Left ventricle myocardium superior (tissue), 1 donor: ENCODE measurements at regions not wholly inside any gene's neighbourhood (a gene's known extent, or its start where the extent isn't known, plus 50 kb on each side); places are given as distances from the start of the nearest gene placed in this dataset.
A peak's percentile ranks its signal among the peaks of the same experiment; 100 is the strongest.
"Not testable (repeated sequence)": the region's sequence is repeated elsewhere in the genome, so short reads cannot be mapped to it uniquely, and the experiment has no call there.

Source experiments
- ATAC-seq: fragments of 200-7000 bp; cut with Tn5 transposase; one replicate; pipeline ENCODE4 v1.9.1; 2020; ENCODE audit warnings: mild to moderate bottlenecking, moderate library complexity
- DNase-seq: peaks from one replicate; pipeline ENCODE4 v3.0.0-alpha.2; 2020
- intact Hi-C: fragments of 100-400 bp; cut with micrococcal nuclease; formaldehyde crosslinking; loops from one replicate; pipeline ENCODE4 v1.11.0; 2022
- donor health status: DM: no; HTN: yes; CAD: no; lungs with severe emphysema.

DNA sequence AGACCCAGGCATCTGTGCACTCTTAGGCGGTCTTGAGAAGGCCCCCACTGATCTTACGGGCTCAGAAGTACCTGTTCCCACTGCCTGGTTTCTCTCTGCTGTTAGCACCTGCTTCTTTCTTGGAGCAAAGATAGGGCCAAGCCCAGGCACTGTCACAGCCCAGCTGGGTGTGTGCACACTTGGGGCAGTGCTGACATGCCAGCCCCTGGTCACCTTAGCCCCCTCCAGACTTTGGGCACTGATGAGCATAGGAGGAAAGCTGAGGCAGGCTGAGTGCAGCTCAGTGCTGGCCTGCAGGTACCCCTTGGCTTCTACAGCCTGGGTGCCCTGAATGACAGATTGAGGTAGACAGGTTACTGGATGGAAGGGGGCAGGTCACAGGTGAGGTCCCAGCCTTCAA, 105.7 kb upstream of the AHI1 start:
- DNase-seq: no peak
- intact Hi-C loops: no loop called here
- no peak for ATAC-seq

- DNase-seq (no peak), ATAC-seq (no peak)
- intact Hi-C loops: no loop called here
Measured at GRCh38 chr6:135604035-135604860, 106.7 kb upstream of the AHI1 start.

DNA sequence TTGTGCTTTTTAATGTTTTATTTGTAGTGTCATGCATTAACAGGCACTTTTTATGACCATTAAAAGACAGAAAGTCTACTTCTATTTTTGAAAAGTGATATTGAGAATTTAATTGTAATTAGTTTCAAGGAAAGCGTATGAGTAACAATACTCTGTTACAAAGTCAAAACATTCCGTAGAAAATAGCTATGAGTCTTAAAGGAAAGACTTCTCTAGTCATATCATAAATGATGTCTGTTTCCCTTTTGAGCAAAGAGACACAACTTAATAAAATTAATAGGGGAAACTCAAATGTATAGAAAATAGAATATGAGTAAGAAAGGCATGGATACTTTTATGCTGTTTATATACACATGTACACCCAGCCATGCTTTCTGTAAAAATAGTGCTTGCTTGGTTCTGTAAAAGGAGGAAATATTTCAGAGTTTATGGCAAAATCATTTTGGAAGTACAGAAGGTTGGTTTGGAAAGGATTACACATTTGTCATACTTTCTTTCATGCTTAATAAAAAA, 107.8 kb upstream of the AHI1 start:
- ATAC-seq (no peak), DNase-seq (no peak)
- intact Hi-C loops: no loop called here

- intact Hi-C loops: no loop called here
- ATAC-seq: no peak
Measured at GRCh38 chr6:135606392-135606791, 108.9 kb upstream of the AHI1 start.

DNA sequence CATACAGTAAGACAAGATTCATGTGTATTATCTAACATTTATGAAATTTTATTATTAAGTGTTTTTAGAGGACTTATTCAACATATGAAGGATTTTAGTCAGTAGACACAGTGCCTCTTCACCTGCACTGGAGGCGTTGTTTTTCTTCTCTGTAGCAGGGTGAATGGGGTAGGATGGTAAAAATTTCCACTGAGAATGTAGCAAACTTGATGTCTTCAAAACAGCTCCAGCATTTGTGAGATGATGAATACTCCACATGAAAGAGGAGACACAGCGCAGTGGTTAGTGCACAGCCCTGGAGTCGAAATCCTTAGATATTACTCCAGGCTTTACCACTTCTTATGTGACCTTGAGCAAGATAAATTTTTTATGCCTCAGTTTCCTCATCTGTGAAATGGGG, 110.5 kb upstream of the AHI1 start:
- intact Hi-C loops: no loop called here
- ATAC-seq (no peak), DNase-seq (no peak)

More at GRCh38 chr6:135606392-135606791, 108.9 kb upstream of the AHI1 start:
- DNase-seq: no peak

DNA sequence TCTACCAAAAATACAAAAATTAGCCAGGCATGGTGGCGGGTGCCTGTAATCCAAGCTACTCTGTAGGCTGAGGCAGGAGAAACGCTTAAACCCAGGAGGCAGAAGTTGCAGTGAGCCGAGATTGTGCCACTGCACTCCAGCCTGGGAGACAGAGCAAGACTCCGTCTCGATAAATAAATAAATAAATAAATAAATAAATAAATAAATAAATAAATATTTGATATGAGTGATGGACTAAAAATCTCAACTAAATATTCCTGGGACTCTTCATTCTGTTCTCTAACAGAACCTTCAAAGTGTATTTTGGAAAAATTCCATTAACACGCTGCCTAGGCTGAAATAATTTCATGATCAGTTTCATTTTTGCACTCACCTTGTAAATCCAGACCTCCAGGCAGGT, 112.7 kb upstream of the AHI1 start:
- DNase-seq, ATAC-seq, intact Hi-C loops: not testable (repeated sequence)

DNA sequence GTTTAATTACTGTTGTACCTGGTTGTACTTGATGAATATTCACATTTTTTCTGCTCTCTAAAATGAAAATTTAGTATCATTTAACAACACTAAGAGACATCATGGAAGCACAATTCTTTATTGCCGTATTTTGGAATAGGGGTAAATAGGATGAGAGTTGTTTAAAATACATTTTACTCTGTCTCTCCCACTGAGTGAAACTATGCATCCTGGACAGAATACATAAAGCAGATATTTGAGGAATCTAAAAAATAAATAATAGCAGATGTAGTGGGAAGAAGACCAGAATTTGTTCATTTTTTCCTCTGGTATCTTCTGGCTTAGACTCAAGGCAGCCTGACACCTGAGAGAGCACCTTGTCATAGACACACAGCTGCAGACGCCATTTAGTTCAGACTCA, 119.1 kb upstream of the AHI1 start:
- ATAC-seq (no peak), DNase-seq (no peak)
- intact Hi-C loops: no loop called here

DNA sequence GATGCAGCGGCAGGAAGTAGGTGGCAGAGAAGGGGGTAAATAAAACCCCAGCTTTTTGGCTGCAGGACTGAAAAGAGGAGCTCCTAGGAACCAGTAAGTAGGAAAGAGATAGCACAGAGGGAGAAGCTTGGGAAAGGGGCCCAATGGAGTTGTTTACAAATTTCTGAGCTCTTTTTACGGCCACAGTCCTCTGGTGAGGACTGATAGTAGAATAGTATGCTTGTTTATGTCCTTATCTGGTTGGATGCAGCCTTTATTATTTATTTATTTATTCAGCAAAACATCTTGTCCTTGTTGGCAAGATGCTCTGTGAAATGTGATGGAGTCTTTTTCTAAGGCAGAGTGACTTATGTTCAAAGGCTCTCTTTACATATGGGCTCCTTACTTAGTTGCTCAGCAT, 119.7 kb upstream of the AHI1 start:
- intact Hi-C loops: no loop called here

GRCh38 chr6:135622081-135622480, 124.5 kb upstream of the AHI1 start:
- ATAC-seq: no peak
- intact Hi-C loops: no loop called here
- DNase-seq: no peak

More for the DNA sequence above, 119.7 kb upstream of the AHI1 start:
- no peak for DNase-seq
- no peak for ATAC-seq

- intact Hi-C loops: no loop called here
- ATAC-seq (no peak), DNase-seq (no peak)
Measured at GRCh38 chr6:135623979-135624378, 126.4 kb upstream of the AHI1 start.

GRCh38 chr6:135624402-135625295, 127.1 kb upstream of the AHI1 start:
- DNase-seq: no peak
- no peak for ATAC-seq
- intact Hi-C loops: no loop called here

DNA sequence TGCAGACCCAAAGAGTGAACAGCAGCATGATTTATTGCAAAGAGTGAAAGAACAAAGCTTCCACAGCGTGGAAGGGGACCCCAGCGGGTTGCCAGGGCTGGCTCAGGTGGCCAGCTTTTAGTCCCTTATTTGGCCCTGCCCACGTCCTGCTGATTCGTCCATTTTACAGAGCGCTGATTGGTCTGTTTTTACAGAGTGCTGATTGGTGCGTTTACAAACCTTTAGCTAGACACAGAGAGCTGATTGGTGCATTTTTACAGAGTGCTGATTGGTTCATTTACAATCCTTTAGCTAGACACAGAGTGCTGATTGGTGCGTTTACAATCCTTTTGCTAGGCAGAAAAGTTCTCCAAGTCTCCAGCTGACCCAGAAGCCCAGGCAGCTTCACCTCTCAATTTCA, 128.5 kb upstream of the AHI1 start:
- DNase-seq, intact Hi-C loops, ATAC-seq: not testable (repeated sequence)

DNA sequence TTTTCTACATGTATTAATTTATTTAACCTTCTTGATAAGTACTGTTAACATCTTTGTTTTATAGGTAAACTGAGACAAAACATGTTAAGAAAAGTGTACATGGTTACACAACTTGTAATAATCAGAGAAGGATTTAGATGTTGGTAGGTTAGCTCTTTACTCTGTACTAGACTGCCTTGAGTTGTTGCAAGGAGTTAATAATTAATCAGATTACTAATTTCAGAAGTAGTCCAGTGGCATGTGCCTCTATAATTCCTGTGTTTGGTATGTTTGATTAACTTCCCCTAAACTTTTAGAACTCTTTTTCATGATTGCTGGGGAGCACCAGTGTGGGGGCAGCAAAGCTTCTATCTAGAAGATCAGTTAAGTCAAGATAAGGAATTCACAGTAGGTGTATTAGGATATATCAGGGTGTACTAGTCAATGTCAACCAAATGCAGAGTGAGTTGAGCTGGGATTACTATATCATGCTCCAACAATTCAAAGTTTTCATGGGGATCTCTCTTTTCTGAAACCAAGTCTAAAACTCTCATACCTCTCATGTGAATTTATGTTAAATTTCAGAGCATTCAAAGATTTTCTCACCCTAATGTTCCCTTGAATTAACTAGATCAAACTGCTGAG, 129.7 kb upstream of the AHI1 start:
- intact Hi-C loops: no loop called here
- DNase-seq (no peak), ATAC-seq (no peak)

GRCh38 chr6:135630789-135631376, 133.3 kb upstream of the AHI1 start:
- DNase-seq (no peak), ATAC-seq (peak; percentile 36)
- intact Hi-C loops: no loop called here

- ATAC-seq (no peak), DNase-seq (no peak)
- intact Hi-C loops: no loop called here
Measured at GRCh38 chr6:135631821-135632220, 134.3 kb upstream of the AHI1 start.

- DNase-seq (no peak), ATAC-seq (no peak)
- intact Hi-C loops: no loop called here
Measured at GRCh38 chr6:135633573-135633972, 136.0 kb upstream of the AHI1 start.

- ATAC-seq (no peak), DNase-seq (no peak)
- intact Hi-C loops: no loop called here
Measured at GRCh38 chr6:135637701-135638100, 140.2 kb upstream of the AHI1 start.

GRCh38 chr6:135638108-135638507, 140.6 kb upstream of the AHI1 start:
- ATAC-seq (no peak), DNase-seq (no peak)
- intact Hi-C loops: no loop called here

DNA sequence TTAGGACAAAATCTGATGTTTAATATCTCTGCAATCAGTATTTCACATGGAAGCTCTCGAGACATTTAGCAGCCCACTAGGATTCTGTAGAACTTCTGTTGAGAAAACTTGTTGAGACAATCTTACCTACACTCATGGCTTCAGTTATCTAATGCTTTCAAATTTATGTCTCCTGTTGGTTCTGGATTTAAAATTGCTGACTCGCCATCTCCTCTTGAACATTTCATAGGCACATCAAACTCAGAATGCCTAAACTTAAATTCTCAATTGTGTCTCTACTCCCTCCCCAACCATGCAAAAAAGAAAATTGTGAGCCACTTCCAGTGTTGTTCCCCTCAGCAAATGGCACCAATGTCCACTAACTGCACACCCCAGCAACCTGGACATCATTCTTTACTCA, 142.5 kb upstream of the AHI1 start:
- DNase-seq (no peak), ATAC-seq (no peak)
- intact Hi-C loops: no loop called here
